Stimulated activated CD8-positive, alpha-beta memory T cell treated with anti-CD3 and anti-CD28 coated beads, Interleukin-15, amount 100 ng/mL, for 48 hours (primary cell): ENCODE measurements at regions not wholly inside any gene's neighbourhood (a gene's known extent, or its start where the extent isn't known, plus 50 kb on each side); places are given as distances from the start of the nearest gene placed in this dataset.
"Not testable (repeated sequence)": the region's sequence is repeated elsewhere in the genome, so short reads cannot be mapped to it uniquely, and the experiment has no call there.

ENCODE experiments used
- DNase-seq, 2 donors: peaks; one replicate each; pipeline ENCODE4 v3.0.0-alpha.2; 2020; ENCODE audit warnings: low read depth in 2 of 2

GRCh38 chr14:55767286-55767685 is 187.3 kb downstream of the KTN1 start:
- no peak for DNase-seq

GRCh38 chr14:55769877-55770276 is 189.9 kb downstream of the KTN1 start:
- no peak for DNase-seq

GRCh38 chr14:55771242-55771981 is 191.4 kb downstream of the KTN1 start:
- no peak for DNase-seq

GRCh38 chr14:55772486-55772885 is 192.5 kb downstream of the KTN1 start:
- DNase-seq = no peak

GRCh38 chr14:55773312-55773711 is 193.3 kb downstream of the KTN1 start:
- DNase-seq = no peak

- DNase-seq = no peak
Observed at GRCh38 chr14:55773984-55774545, 194.1 kb downstream of the KTN1 start.

- no peak for DNase-seq
Observed at GRCh38 chr14:55777877-55778276, 197.9 kb downstream of the KTN1 start.

GRCh38 chr14:55780156-55780946 is 200.3 kb downstream of the KTN1 start:
- DNase-seq = no peak

- DNase-seq = no peak
Observed at GRCh38 chr14:55781046-55781445, 201.0 kb downstream of the KTN1 start.

- no peak for DNase-seq
Observed at GRCh38 chr14:55782166-55782565, 202.2 kb downstream of the KTN1 start.

- no peak for DNase-seq
Observed at GRCh38 chr14:55789406-55789805, 209.4 kb downstream of the KTN1 start.

GRCh38 chr14:55794655-55795595 is 214.9 kb downstream of the KTN1 start:
- no peak for DNase-seq

GRCh38 chr14:55796513-55796912 is 216.5 kb downstream of the KTN1 start:
- not testable (repeated sequence) for DNase-seq

- no peak for DNase-seq
Observed at GRCh38 chr14:55798406-55798805, 218.4 kb downstream of the KTN1 start.

- DNase-seq = no peak
Observed at GRCh38 chr14:55799508-55800095, 219.6 kb downstream of the KTN1 start.

- no peak for DNase-seq
Observed at GRCh38 chr14:55800156-55800785, 220.3 kb downstream of the KTN1 start.

- no peak for DNase-seq
Observed at GRCh38 chr14:55801121-55801520, 221.1 kb downstream of the KTN1 start.

GRCh38 chr14:55802986-55803872 is 223.2 kb downstream of the KTN1 start:
- DNase-seq = no peak

GRCh38 chr14:55803873-55804553 is 224.0 kb downstream of the KTN1 start:
- no peak for DNase-seq
